ENCODE measurements at regions not wholly inside any gene's neighbourhood (a gene's known extent, or its start where the extent isn't known, plus 50 kb on each side); places are given as distances from the start of the nearest gene placed in this dataset.

GRCh38 chr2:84247532-84247931, 211.5 kb downstream of the SUCLG1 start:
- Mint-ChIP-seq H3K4me1 (peaks cover 9 to 11% of the 10 kb centered on the region in 2 donors), H3K27ac (no peak overlapping the region), H3K27me3 (ENCODE audit: low read depth in 2 of 2) (peaks cover 3 to 6% of the 10 kb centered on the region in 2 donors), H3K4me3 (no peak overlapping the region), H3K9me3 (no peaks in the 10 kb centered on the region), H3K36me3 (no peaks in the 10 kb centered on the region)
- Histone ChIP-seq H3K4me1 (ENCODE audit: control insufficient read depth, insufficient read depth, low read length) (no peaks in the 10 kb centered on the region), H3K27me3 (ENCODE audit: control insufficient read depth, insufficient read depth, low read length) (no peaks in the 10 kb centered on the region), H3K9me3 (ENCODE audit: control insufficient read depth, insufficient read depth, low read length) (no peaks in the 10 kb centered on the region), H3K4me3 (ENCODE audit: low read length) (no peak overlapping the region), H3K36me3 (ENCODE audit: control insufficient read depth, insufficient read depth, low read length) (no peaks in the 10 kb centered on the region), H3K27ac (ENCODE audit: low read length) (no peak overlapping the region)
- intact Hi-C loops (cut with micrococcal nuclease), result no loop called here
- TF ChIP-seq, protein P1, sequence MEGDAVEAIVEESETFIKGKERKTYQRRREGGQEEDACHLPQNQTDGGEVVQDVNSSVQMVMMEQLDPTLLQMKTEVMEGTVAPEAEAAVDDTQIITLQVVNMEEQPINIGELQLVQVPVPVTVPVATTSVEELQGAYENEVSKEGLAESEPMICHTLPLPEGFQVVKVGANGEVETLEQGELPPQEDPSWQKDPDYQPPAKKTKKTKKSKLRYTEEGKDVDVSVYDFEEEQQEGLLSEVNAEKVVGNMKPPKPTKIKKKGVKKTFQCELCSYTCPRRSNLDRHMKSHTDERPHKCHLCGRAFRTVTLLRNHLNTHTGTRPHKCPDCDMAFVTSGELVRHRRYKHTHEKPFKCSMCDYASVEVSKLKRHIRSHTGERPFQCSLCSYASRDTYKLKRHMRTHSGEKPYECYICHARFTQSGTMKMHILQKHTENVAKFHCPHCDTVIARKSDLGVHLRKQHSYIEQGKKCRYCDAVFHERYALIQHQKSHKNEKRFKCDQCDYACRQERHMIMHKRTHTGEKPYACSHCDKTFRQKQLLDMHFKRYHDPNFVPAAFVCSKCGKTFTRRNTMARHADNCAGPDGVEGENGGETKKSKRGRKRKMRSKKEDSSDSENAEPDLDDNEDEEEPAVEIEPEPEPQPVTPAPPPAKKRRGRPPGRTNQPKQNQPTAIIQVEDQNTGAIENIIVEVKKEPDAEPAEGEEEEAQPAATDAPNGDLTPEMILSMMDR (IDR thresholded peaks at IDR 0.05), result no peak
- WGBS (ENCODE audit: insufficient coverage), result 72% methylated on average over 2 of the region's 3 CpGs
- ATAC-seq (no peak), DNase-seq (no peak)

DNA sequence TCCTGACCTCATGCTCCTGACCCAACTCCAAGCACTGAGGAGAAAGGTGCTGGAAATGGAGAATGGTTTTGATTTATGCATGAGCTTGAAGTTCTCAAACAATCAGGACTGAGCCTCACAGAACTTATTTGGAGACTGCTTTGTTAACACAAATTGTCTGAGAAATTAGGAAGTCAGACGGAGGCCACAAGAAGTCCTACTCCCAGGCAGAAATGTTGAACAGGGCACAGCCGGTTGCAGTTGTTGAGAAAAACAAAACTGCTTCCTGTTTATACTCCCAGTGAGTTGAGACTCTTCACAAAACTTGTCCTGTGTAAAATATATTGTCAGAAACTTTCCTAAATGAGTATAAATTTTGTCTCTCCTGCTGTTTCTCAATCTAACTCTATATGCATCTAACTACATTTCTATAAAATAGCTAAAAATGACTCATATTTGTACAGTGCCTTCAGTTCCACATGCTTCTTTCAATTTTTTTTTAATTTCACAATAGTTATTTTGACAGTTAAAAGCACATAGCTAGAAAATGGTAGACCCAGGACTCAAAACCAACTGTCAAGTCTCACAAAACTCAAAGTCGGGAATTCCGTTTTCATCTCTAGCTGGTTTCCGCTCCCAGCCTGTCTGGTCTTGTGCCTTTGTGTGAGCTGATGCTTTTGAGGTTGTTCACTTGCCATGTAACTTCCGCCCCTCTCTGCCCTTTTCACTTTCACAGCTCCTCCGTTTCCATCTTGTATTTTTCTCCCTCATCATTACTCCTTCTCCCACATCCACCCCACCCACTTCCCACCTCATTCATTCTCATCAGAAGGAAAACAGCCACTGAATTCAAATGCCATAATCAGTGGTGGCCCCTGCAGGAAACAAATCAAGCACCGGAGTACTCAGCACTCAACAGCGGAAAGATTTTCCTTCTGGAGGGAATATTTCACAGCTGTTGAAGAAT, 215.0 kb downstream of the SUCLG1 start:
- Mint-ChIP-seq H3K4me3 (no peak overlapping the region), H3K9me3 (no peaks in the 10 kb centered on the region), H3K36me3 (no peaks in the 10 kb centered on the region), H3K4me1 (no peaks in the 10 kb centered on the region), H3K27me3 (ENCODE audit: low read depth in 2 of 2) (peaks cover 7 to 11% of the 10 kb centered on the region in 2 donors), H3K27ac (no peak overlapping the region)
- no peak for DNase-seq
- H3K4me1 ChIP-seq (ENCODE audit: control insufficient read depth, insufficient read depth, low read length), result no peaks in the 10 kb centered on the region
- H3K36me3 ChIP-seq (ENCODE audit: control insufficient read depth, insufficient read depth, low read length), result no peaks in the 10 kb centered on the region
- H3K27ac ChIP-seq (ENCODE audit: low read length), result no peak overlapping the region
- WGBS (ENCODE audit: insufficient coverage), result 77% methylated on average over 9 of the region's 9 CpGs
- ATAC-seq, result no peak
- no peaks in the 10 kb centered on the region for H3K27me3 ChIP-seq (ENCODE audit: control insufficient read depth, insufficient read depth, low read length)
- no peak overlapping the region for H3K4me3 ChIP-seq (ENCODE audit: low read length)
- H3K9me3 ChIP-seq (ENCODE audit: control insufficient read depth, insufficient read depth, low read length), result no peaks in the 10 kb centered on the region
- TF ChIP-seq, protein P1 (IDR thresholded peaks at IDR 0.05), result no peak
- intact Hi-C loops (cut with micrococcal nuclease), result no loop called here

- TF ChIP-seq, protein P1 (IDR thresholded peaks at IDR 0.05), result no peak
- Mint-ChIP-seq H3K27me3 (ENCODE audit: low read depth in 2 of 2) (peaks cover 7 to 10% of the 10 kb centered on the region in 2 donors), H3K4me3 (no peak overlapping the region), H3K27ac (no peak overlapping the region), H3K9me3 (no peaks in the 10 kb centered on the region), H3K36me3 (no peaks in the 10 kb centered on the region), H3K4me1 (no peaks in the 10 kb centered on the region)
- Histone ChIP-seq H3K27ac (ENCODE audit: low read length) (no peak overlapping the region), H3K9me3 (ENCODE audit: control insufficient read depth, insufficient read depth, low read length) (no peaks in the 10 kb centered on the region), H3K36me3 (ENCODE audit: control insufficient read depth, insufficient read depth, low read length) (no peaks in the 10 kb centered on the region), H3K27me3 (ENCODE audit: control insufficient read depth, insufficient read depth, low read length) (no peaks in the 10 kb centered on the region), H3K4me3 (ENCODE audit: low read length) (no peak overlapping the region), H3K4me1 (ENCODE audit: control insufficient read depth, insufficient read depth, low read length) (no peaks in the 10 kb centered on the region)
- DNase-seq (no peak), ATAC-seq (no peak)
- 55% methylated on average over 2 of the region's 2 CpGs for WGBS (ENCODE audit: insufficient coverage)
- intact Hi-C loops (cut with micrococcal nuclease), result no loop called here
These were observed 220.2 kb downstream of the SUCLG1 start for GRCh38 chr2:84238907-84239306.

All from natural killer cell (primary cell).